Dendritic cell treated with granulocyte-macrophage colony-stimulating factor and Interleukin-4, amounts not matched to agents 40 ng/mL and 50 ng/mL, for 4 days (primary cell): ENCODE measurements at regions not wholly inside any gene's neighbourhood (a gene's known extent, or its start where the extent isn't known, plus 50 kb on each side); places are given as distances from the start of the nearest gene placed in this dataset.

Experiments used
- H3K27ac Mint-ChIP-seq: one replicate; pipeline ENCODE4 v1.8.0; 2022; ENCODE audit warnings: mild to moderate bottlenecking, mixed read lengths
- H3K27me3 Mint-ChIP-seq: one replicate; pipeline ENCODE4 v1.8.0; 2022; ENCODE audit warnings: mild to moderate bottlenecking, mixed read lengths
- H3K36me3 Mint-ChIP-seq: one replicate; pipeline ENCODE4 v1.8.0; 2022; ENCODE audit warnings: low read depth, mixed read lengths
- H3K4me1 Mint-ChIP-seq: one replicate; pipeline ENCODE4 v1.8.0; 2022; ENCODE audit warnings: low read depth, mixed read lengths
- H3K4me3 Mint-ChIP-seq: one replicate; pipeline ENCODE4 v1.8.0; 2022; ENCODE audit warnings: mild to moderate bottlenecking, moderate library complexity, mixed read lengths
- H3K9me3 Mint-ChIP-seq: one replicate; pipeline ENCODE4 v1.8.0; 2022; ENCODE audit warnings: mixed read lengths
- intact Hi-C: fragments of 100-400 bp; cut with micrococcal nuclease; formaldehyde crosslinking; loops from one replicate; pipeline ENCODE4 v1.15.0; 2022

DNA sequence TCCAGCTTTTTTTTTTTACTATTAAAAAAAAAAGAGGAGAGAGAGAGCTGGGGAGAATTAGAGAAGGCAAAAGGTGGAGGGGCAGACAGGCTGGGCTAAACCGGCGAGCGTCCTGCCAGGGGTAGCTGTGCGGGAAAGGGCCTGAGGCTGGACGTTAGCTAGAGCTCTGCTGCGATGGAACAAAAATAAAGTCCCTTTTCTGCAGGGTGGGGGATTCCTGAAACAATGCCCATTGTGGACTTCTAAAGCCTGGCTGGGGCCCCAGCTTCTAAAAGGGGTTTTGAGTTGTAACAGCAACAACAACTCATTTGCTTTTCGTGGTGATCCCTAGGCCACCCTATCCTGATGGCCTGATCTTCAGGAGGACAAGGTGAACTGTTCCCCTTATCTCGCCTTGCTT, 311.7 kb downstream of the FBXW7 start:
- intact Hi-C loops, result no loop called here
- no peaks in the 10 kb centered on the region for H3K27me3 Mint-ChIP-seq
- H3K36me3 Mint-ChIP-seq, result no peaks in the 10 kb centered on the region
- no peaks in the 10 kb centered on the region for H3K9me3 Mint-ChIP-seq
- H3K27ac Mint-ChIP-seq, result peak overlapping the region; percentile 39
- peaks cover 5% of the 10 kb centered on the region for H3K4me1 Mint-ChIP-seq
- no peak overlapping the region for H3K4me3 Mint-ChIP-seq

- H3K27ac Mint-ChIP-seq, result no peak overlapping the region
Measured at GRCh38 chr4:152223600-152223999, 312.3 kb downstream of the FBXW7 start.

DNA sequence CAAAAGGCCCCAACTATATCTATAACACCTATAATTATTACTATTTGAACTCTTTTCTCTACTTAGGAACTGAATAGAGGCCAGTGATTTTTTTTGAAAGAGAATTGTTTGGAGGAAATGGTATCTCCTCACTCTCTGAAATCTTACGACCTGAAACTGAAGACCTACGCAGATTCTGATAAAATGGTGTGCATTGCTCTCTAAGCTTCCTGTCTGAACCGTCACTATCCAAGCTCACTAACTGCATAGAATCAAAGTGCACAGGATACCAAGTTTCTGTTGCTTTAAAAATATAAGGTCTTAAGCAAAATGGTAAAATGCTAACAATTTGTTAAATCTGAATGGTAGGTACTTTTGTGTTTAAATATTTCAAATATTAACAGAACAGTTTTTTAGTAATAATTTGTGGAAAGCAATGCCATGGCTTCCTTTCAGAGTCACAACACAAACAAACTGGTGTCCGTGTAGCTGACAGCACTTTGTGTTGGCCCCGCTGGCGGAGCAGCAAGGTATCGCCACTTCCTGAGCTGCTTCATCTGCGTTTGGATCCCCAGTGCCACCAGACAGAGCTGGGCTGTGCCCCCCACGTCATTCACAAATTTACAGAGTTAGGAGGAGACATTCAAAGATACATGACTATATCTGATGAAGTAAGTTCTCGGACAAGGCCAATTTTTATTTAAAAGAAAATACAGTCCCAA, 313.9 kb downstream of the FBXW7 start:
- no peak overlapping the region for H3K27ac Mint-ChIP-seq
- no peaks in the 10 kb centered on the region for H3K36me3 Mint-ChIP-seq
- H3K27me3 Mint-ChIP-seq, result peaks cover 2% of the 10 kb centered on the region
- intact Hi-C loops, result no loop called here
- no peak overlapping the region for H3K4me3 Mint-ChIP-seq
- H3K4me1 Mint-ChIP-seq, result peaks cover 5% of the 10 kb centered on the region
- no peaks in the 10 kb centered on the region for H3K9me3 Mint-ChIP-seq

More at GRCh38 chr4:152223600-152223999, 312.3 kb downstream of the FBXW7 start:
- Mint-ChIP-seq H3K9me3 (no peaks in the 10 kb centered on the region), H3K4me3 (no peak overlapping the region), H3K27me3 (peaks cover 2% of the 10 kb centered on the region), H3K4me1 (peaks cover 5% of the 10 kb centered on the region), H3K36me3 (no peaks in the 10 kb centered on the region)
- intact Hi-C loops, result no loop called here

DNA sequence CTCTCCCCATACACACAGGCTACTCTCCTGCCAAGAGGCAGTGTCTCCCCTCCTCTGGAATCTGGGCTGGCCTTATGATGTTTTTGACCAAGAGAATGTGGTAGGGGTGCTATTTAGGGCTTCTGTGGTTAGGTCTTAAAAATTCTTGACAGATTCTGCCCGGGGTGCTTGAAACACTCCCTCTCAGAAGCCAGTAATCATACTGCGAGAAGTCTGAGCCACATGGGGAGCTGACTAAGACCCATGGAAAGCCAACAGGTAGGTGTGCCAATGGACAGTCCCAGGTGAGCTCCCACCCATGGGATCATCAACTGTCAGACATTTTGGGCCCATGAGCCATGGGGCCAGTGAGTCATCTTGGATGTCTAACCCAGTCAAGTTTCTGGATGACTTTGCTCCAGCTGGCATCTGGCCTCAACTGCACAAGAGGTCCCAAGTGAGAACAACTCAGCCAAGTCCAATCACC, 315.7 kb downstream of the FBXW7 start:
- Mint-ChIP-seq H3K9me3 (peaks cover 7% of the 10 kb centered on the region), H3K27me3 (peaks cover 2% of the 10 kb centered on the region), H3K4me1 (peaks cover 5% of the 10 kb centered on the region), H3K36me3 (no peaks in the 10 kb centered on the region), H3K27ac (no peak overlapping the region), H3K4me3 (no peak overlapping the region)
- intact Hi-C loops, result no loop called here

DNA sequence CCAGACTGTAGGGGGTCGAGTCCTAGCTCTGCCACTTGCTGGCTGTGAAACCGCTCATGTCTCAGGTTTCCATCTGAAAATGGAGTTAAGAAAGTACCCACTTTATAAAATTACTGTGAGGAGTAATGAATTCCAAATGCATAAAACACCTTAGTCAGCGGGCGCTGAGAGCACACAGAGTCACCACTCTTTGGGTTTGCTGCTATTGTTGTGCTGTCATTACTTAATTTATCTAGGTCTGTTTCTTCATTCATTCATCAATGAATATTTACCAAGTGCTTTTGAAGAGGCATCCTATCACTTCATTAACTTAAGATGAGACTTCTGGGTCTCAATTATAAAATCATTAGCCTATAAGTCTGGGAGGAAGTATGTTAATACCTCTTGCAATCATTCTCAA, 317.3 kb downstream of the FBXW7 start:
- no peak overlapping the region for H3K4me3 Mint-ChIP-seq
- no peak overlapping the region for H3K27ac Mint-ChIP-seq
- intact Hi-C loops, result no loop called here
- H3K27me3 Mint-ChIP-seq, result peaks cover 4% of the 10 kb centered on the region
- H3K4me1 Mint-ChIP-seq, result no peaks in the 10 kb centered on the region
- peaks cover 24% of the 10 kb centered on the region for H3K9me3 Mint-ChIP-seq
- H3K36me3 Mint-ChIP-seq, result no peaks in the 10 kb centered on the region

GRCh38 chr4:152217896-152218295, 318.0 kb downstream of the FBXW7 start:
- Mint-ChIP-seq H3K27ac (no peak overlapping the region), H3K27me3 (peaks cover 5% of the 10 kb centered on the region), H3K4me1 (no peaks in the 10 kb centered on the region), H3K4me3 (no peak overlapping the region), H3K9me3 (peaks cover 29% of the 10 kb centered on the region), H3K36me3 (no peaks in the 10 kb centered on the region)
- intact Hi-C loops, result no loop called here

GRCh38 chr4:152211936-152212653, 323.8 kb downstream of the FBXW7 start:
- peaks cover 3% of the 10 kb centered on the region for H3K4me1 Mint-ChIP-seq
- peaks cover 19% of the 10 kb centered on the region for H3K27me3 Mint-ChIP-seq
- no peak overlapping the region for H3K27ac Mint-ChIP-seq
- H3K36me3 Mint-ChIP-seq, result no peaks in the 10 kb centered on the region
- intact Hi-C loops, result no loop called here
- H3K9me3 Mint-ChIP-seq, result peaks cover 29% of the 10 kb centered on the region
- H3K4me3 Mint-ChIP-seq, result no peak overlapping the region

DNA sequence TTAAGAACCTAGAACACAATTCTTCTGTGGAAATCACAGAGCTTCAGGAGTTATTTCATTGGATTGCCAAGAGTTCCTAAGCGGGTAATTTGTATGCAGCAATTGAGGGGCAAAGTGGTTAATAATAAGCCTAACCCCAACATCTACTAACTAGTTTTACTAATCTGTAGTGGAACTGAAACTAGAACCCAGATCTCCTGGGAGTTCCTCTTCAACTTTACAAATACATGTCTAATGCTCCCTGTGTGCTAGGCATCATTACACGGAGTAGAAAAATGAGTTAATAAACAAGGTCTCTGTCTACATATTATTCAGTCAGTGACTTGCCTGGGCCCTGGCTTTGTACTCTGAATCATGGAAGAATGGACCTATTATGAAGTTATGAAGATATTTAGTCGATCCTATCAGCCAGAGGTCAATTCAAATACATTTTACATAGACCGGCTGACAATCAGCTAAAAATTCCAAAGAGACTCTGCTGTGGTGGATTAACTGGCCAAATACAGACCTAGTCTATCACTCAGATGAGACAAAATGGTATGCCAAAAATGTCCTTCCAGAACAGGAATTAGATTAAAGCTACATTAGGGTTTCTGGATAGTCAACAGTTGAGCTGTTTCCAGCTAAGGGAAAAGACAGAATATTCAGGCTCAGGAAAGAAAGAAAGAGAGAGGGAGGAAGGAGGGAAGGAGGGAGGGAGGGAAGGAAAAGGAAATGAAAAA, 326.0 kb downstream of the FBXW7 start:
- Mint-ChIP-seq H3K27me3 (peaks cover 21% of the 10 kb centered on the region), H3K36me3 (no peaks in the 10 kb centered on the region), H3K9me3 (peaks cover 19% of the 10 kb centered on the region), H3K27ac (no peak overlapping the region), H3K4me3 (no peak overlapping the region), H3K4me1 (peaks cover 9% of the 10 kb centered on the region)
- intact Hi-C loops, result no loop called here

GRCh38 chr4:152207378-152207720, 328.5 kb downstream of the FBXW7 start:
- Mint-ChIP-seq H3K4me3 (no peak overlapping the region), H3K36me3 (no peaks in the 10 kb centered on the region), H3K9me3 (no peaks in the 10 kb centered on the region), H3K27me3 (peaks cover 18% of the 10 kb centered on the region), H3K4me1 (peaks cover 9% of the 10 kb centered on the region), H3K27ac (no peak overlapping the region)
- intact Hi-C loops, result no loop called here

DNA sequence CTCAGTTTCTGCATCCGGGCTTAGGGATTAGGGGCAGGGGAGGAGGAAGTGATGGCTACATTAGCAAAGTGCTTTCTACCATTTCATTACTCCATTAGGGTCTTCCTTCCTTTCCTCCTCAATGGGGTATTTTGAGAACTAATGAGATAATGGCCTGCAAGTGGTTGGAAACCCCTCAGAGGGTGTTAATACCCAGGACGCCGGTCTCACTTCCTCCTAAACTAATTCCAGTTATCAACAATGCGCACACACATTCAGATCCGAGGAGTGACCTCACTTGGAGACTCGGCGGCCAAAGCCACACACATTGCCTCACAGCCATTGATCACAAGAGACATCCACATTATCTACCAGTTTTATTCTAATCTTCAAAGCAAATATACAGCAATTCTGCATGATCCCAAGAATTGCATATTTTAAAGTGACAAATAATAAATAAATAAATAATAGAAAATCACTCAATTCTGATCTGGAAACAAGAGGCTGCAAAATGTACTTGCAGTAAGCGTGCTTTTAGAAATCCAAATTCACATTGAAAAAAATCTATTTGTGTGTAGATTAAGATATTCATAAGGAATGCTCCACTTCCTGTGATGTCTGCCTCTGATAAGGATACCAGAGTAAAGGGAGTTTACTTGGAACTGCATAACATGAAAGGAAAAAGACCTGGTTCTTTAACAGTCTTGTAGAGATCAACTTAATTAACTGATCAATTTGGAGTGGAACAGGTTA, 329.1 kb downstream of the FBXW7 start:
- Mint-ChIP-seq H3K4me1 (peaks cover 9% of the 10 kb centered on the region), H3K4me3 (no peak overlapping the region), H3K9me3 (no peaks in the 10 kb centered on the region), H3K36me3 (no peaks in the 10 kb centered on the region), H3K27me3 (peaks cover 15% of the 10 kb centered on the region), H3K27ac (no peak overlapping the region)
- intact Hi-C loops, result no loop called here

- no peak overlapping the region for H3K4me3 Mint-ChIP-seq
- H3K9me3 Mint-ChIP-seq, result no peaks in the 10 kb centered on the region
- H3K36me3 Mint-ChIP-seq, result no peaks in the 10 kb centered on the region
- H3K27me3 Mint-ChIP-seq, result peaks cover 13% of the 10 kb centered on the region
- H3K27ac Mint-ChIP-seq, result no peak overlapping the region
- peaks cover 9% of the 10 kb centered on the region for H3K4me1 Mint-ChIP-seq
- intact Hi-C loops, result no loop called here
Measured at GRCh38 chr4:152206185-152206584, 329.7 kb downstream of the FBXW7 start.

DNA sequence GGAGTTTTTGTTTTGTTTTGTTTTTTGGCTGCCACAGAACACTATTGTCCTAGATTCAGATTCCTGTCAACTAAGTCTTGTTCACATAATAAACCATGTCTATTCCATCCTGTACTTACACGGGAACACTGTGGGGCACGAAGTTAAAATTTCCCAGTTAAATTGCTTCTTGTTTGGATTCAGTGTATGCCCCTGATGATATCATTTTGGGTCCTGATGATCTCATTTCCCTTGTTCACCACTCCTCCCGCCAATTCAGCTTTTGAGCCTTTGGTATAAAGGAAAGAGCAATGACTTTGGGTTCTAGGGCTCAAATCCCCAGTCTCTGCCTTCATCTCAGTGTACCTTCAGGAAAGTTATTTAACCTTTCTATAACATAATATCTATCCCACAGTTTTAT, 333.5 kb downstream of the FBXW7 start:
- H3K27ac Mint-ChIP-seq, result no peak overlapping the region
- intact Hi-C loops, result no loop called here
- peaks cover 9% of the 10 kb centered on the region for H3K4me1 Mint-ChIP-seq
- no peaks in the 10 kb centered on the region for H3K9me3 Mint-ChIP-seq
- no peak overlapping the region for H3K4me3 Mint-ChIP-seq
- no peaks in the 10 kb centered on the region for H3K36me3 Mint-ChIP-seq
- peaks cover 9% of the 10 kb centered on the region for H3K27me3 Mint-ChIP-seq

- Mint-ChIP-seq H3K4me3 (no peak overlapping the region), H3K27me3 (peaks cover 4% of the 10 kb centered on the region), H3K9me3 (no peaks in the 10 kb centered on the region), H3K36me3 (no peaks in the 10 kb centered on the region), H3K27ac (no peak overlapping the region), H3K4me1 (no peaks in the 10 kb centered on the region)
- intact Hi-C loops, result no loop called here
Measured at GRCh38 chr4:152200511-152201333, 335.2 kb downstream of the FBXW7 start.
